Fibroblast of lung (primary cell): ENCODE measurements at regions not wholly inside any gene's neighbourhood (a gene's known extent, or its start where the extent isn't known, plus 50 kb on each side); places are given as distances from the start of the nearest gene placed in this dataset.
A peak's percentile ranks its signal among the peaks of the same experiment; 100 is the strongest.

Source experiments
- DNase-seq, 2 donors: peaks; one replicate each; pipeline versions ENCODE4 v3.0.0 to v3.0.0-alpha.2; 2010; ENCODE audit warnings: low read depth in 2 of 2
- H2AFZ ChIP-seq: 2 replicates; pipeline ENCODE4 v1.5.1; 2012; ENCODE audit warnings: low read length, control low read depth, inconsistent platforms
- H3K27ac ChIP-seq: 2 replicates; pipeline ENCODE4 v1.5.1; 2011; ENCODE audit warnings: low read length, control low read depth; ENCODE audit not compliant: insufficient read depth
- H3K27me3 ChIP-seq: 2 replicates; pipeline ENCODE4 v1.5.1; 2011; ENCODE audit warnings: mild to moderate bottlenecking, low read length; ENCODE audit not compliant: control insufficient read depth, insufficient read depth
- H3K36me3 ChIP-seq: 2 replicates; pipeline ENCODE4 v1.5.1; 2011; ENCODE audit warnings: low read length; ENCODE audit not compliant: control insufficient read depth, insufficient read depth
- H3K4me1 ChIP-seq: 2 replicates; pipeline ENCODE4 v1.5.1; 2011; ENCODE audit warnings: low read length; ENCODE audit not compliant: control insufficient read depth, insufficient read depth; ENCODE audit errors: extremely low read depth
- H3K4me2 ChIP-seq: 2 replicates; pipeline ENCODE4 v1.5.1; 2011; ENCODE audit warnings: low read length, control low read depth; ENCODE audit not compliant: insufficient read depth; ENCODE audit errors: extremely low read depth
- H3K4me3 ChIP-seq, 4 experiments: fragments of 200-600 bp in 1 of 4; sonication (generic) in 1 of 4; replicated peaks in 1 of 4; 2 replicates each; pipeline ENCODE4 v1.5.1; 2011 to 2016; ENCODE audit warnings: low read length in 4 of 4, low read depth in 3 of 4, mild to moderate bottlenecking in 3 of 4, control low read depth in 2 of 4, inconsistent platforms in 1 of 4, mixed read lengths in 1 of 4; ENCODE audit not compliant: insufficient read depth in 1 of 4; ENCODE audit errors: control extremely low read depth in 1 of 4
- H3K79me2 ChIP-seq: 2 replicates; pipeline ENCODE4 v1.5.1; 2012; ENCODE audit warnings: mild to moderate bottlenecking, low read length, inconsistent platforms; ENCODE audit not compliant: control insufficient read depth, insufficient read depth
- H3K9ac ChIP-seq: 2 replicates; pipeline ENCODE4 v1.5.1; 2011; ENCODE audit warnings: mild to moderate bottlenecking, low read length, control low read depth; ENCODE audit not compliant: insufficient read depth
- H3K9me3 ChIP-seq: 2 replicates; pipeline ENCODE4 v1.5.1; 2012; ENCODE audit warnings: low read depth, low read length; ENCODE audit not compliant: control insufficient read depth, insufficient read depth
- H4K20me1 ChIP-seq: 2 replicates; pipeline ENCODE4 v1.5.1; 2011; ENCODE audit warnings: low read length; ENCODE audit not compliant: control insufficient read depth, insufficient read depth; ENCODE audit errors: extremely low read depth
- CTCF ChIP-seq, 2 donors: IDR thresholded peaks in 1 of 2; conservative IDR thresholded peaks in 1 of 2; 1 replicate in 1 of 2; 2 replicates in 1 of 2; pipeline ENCODE4 v1.5.1; 2011 to 2012; ENCODE audit warnings: low read length in 2 of 2, control low read depth in 1 of 2, inconsistent platforms in 1 of 2, low read depth in 1 of 2, mild to moderate bottlenecking in 1 of 2
- EZH2 ChIP-seq: IDR thresholded peaks from 2 replicates; pipeline ENCODE4 v1.5.1; 2012; ENCODE audit warnings: low read length, control low read depth, mild to moderate bottlenecking; ENCODE audit errors: missing control alignments

- Histone ChIP-seq H3K9me3 (no peaks in the 10 kb centered on the region), H3K27me3 (no peaks in the 10 kb centered on the region), H3K36me3 (no peaks in the 10 kb centered on the region), H2AFZ (no peak overlapping the region), H4K20me1 (no peaks in the 10 kb centered on the region), H3K9ac (no peak overlapping the region), H3K4me1 (no peaks in the 10 kb centered on the region), H3K4me2 (no peak overlapping the region), H3K27ac (no peak overlapping the region), H3K79me2 (no peaks in the 10 kb centered on the region), H3K4me3 (no peak overlapping the region)
- TF ChIP-seq EZH2 (no peak), CTCF (conservative IDR thresholded peaks at IDR 0.05 in 1 of 2, IDR thresholded peaks at IDR 0.05 in 1 of 2; ENCODE audit: low read depth in 1 of 2, low read length in 2 of 2) (no peak)
- DNase-seq = no peak
Observed at GRCh38 chr3:177331203-177331835, 134.0 kb upstream of the TBL1XR1 start.

- Histone ChIP-seq H3K4me1 (peaks cover 3% of the 10 kb centered on the region), H3K27ac (no peak overlapping the region), H3K9ac (no peak overlapping the region), H3K4me3 (no peak overlapping the region), H3K79me2 (no peaks in the 10 kb centered on the region), H2AFZ (no peak overlapping the region), H3K27me3 (no peaks in the 10 kb centered on the region), H3K9me3 (no peaks in the 10 kb centered on the region), H3K4me2 (no peak overlapping the region), H3K36me3 (no peaks in the 10 kb centered on the region), H4K20me1 (no peaks in the 10 kb centered on the region)
- TF ChIP-seq CTCF (conservative IDR thresholded peaks at IDR 0.05 in 1 of 2, IDR thresholded peaks at IDR 0.05 in 1 of 2; ENCODE audit: low read depth in 1 of 2, low read length in 2 of 2) = no peak
- no peak for DNase-seq
Observed at GRCh38 chr3:177332955-177333354, 135.7 kb upstream of the TBL1XR1 start.

GRCh38 chr3:177333533-177334520 is 136.5 kb upstream of the TBL1XR1 start:
- no peak overlapping the region for H3K27ac ChIP-seq
- DNase-seq = peak; percentile 24 to 29

More at GRCh38 chr3:177333533-177334520, 136.5 kb upstream of the TBL1XR1 start:
- no peak for TF ChIP-seq EZH2
- no peak for TF ChIP-seq CTCF (conservative IDR thresholded peaks at IDR 0.05 in 1 of 2, IDR thresholded peaks at IDR 0.05 in 1 of 2; ENCODE audit: low read depth in 1 of 2, low read length in 2 of 2)
- Histone ChIP-seq H3K79me2 (no peaks in the 10 kb centered on the region), H3K9ac (no peak overlapping the region), H3K9me3 (no peaks in the 10 kb centered on the region), H2AFZ (no peak overlapping the region), H3K27me3 (no peaks in the 10 kb centered on the region), H3K36me3 (no peaks in the 10 kb centered on the region), H3K4me2 (no peak overlapping the region), H3K4me3 (no peak overlapping the region), H4K20me1 (no peaks in the 10 kb centered on the region), H3K4me1 (peaks cover 3% of the 10 kb centered on the region)
